Neural cell (in vitro differentiated cells): ENCODE measurements at regions not wholly inside any gene's neighbourhood (a gene's known extent, or its start where the extent isn't known, plus 50 kb on each side); places are given as distances from the start of the nearest gene placed in this dataset.

Source experiments
- H2AFZ ChIP-seq: fragments of 200-600, 300-800 bp; sonication (generic), shearing (Covaris generic); 2 replicates; pipeline ENCODE4 v1.6.0; 2014; ENCODE audit warnings: low read depth, mild to moderate bottlenecking, antibody characterized with exemption, low read length, moderate library complexity
- H3F3A ChIP-seq: fragments of 200-600 bp; shearing (Covaris generic); 2 replicates; pipeline ENCODE4 v1.6.1; 2016; ENCODE audit warnings: mild to moderate bottlenecking, moderate library complexity, mixed read lengths, antibody characterized with exemption, low read length; ENCODE audit not compliant: insufficient read depth, poor library complexity, severe bottlenecking
- H3K27ac ChIP-seq: fragments of 200-600, 300-800 bp; sonication (generic), shearing (Covaris generic); 2 replicates; pipeline ENCODE4 v1.5.1; 2014; ENCODE audit warnings: mild to moderate bottlenecking, low read length, moderate library complexity
- H3K27me3 ChIP-seq: fragments of 300-800, 200-600 bp; sonication (generic), shearing (Covaris generic); 2 replicates; pipeline ENCODE4 v1.6.0; 2014; ENCODE audit warnings: mild to moderate bottlenecking, low read depth, low read length, moderate library complexity; ENCODE audit not compliant: insufficient read depth
- H3K36me3 ChIP-seq: fragments of 300-800, 200-600 bp; sonication (generic), shearing (Covaris generic); 2 replicates; pipeline ENCODE4 v1.5.1; 2014; ENCODE audit warnings: mild to moderate bottlenecking, antibody characterized with exemption, low read length, moderate library complexity; ENCODE audit not compliant: insufficient read depth
- H3K4me2 ChIP-seq: fragments of 300-800, 200-600 bp; sonication (generic), shearing (Covaris generic); 2 replicates; pipeline ENCODE4 v1.6.0; 2014; ENCODE audit warnings: mild to moderate bottlenecking, low read length
- H3K4me3 ChIP-seq: fragments of 300-800, 200-600 bp; sonication (generic), shearing (Covaris generic); 2 replicates; pipeline ENCODE4 v1.5.1; 2014; ENCODE audit warnings: mild to moderate bottlenecking, low read length, moderate library complexity
- H3K79me2 ChIP-seq: fragments of 200-600 bp; shearing (Covaris generic); replicated peaks from 2 replicates; pipeline ENCODE4 v1.6.0; 2014; ENCODE audit warnings: mild to moderate bottlenecking, low read length, moderate library complexity; ENCODE audit not compliant: insufficient read depth
- H3K9ac ChIP-seq: fragments of 300-800, 200-600 bp; sonication (generic), shearing (Covaris generic); 2 replicates; pipeline ENCODE4 v1.6.1; 2016; ENCODE audit warnings: mild to moderate bottlenecking, low read length, mixed read lengths
- H3K9me2 ChIP-seq: fragments of 200-600 bp; shearing (Covaris generic); 2 replicates; pipeline ENCODE4 v1.6.1; 2016; ENCODE audit warnings: mild to moderate bottlenecking, low read length, mixed read lengths; ENCODE audit not compliant: insufficient read depth
- H3K9me3 ChIP-seq: fragments of 200-600, 300-800 bp; sonication (generic), shearing (Covaris generic); 2 replicates; pipeline ENCODE4 v1.6.1; 2016; ENCODE audit warnings: mild to moderate bottlenecking, mixed run types, low read length, moderate library complexity, mixed read lengths
- H4K20me1 ChIP-seq: fragments of 200-600 bp; shearing (Covaris generic); 2 replicates; pipeline ENCODE4 v1.6.1; 2016; ENCODE audit warnings: mild to moderate bottlenecking, mixed run types; ENCODE audit not compliant: insufficient read depth
- CTCF ChIP-seq: fragments of 450-650 bp; IDR thresholded peaks from 2 replicates; pipeline ENCODE4 v1.5.1; 2014; ENCODE audit warnings: antibody characterized with exemption, mild to moderate bottlenecking, moderate library complexity; ENCODE audit not compliant: poor library complexity, severe bottlenecking
- EZH2 ChIP-seq: fragments of 200-600, 300-800 bp; shearing (Covaris generic), sonication (generic); IDR thresholded peaks from 2 replicates; pipeline ENCODE4 v1.6.1; 2014; ENCODE audit warnings: antibody characterized with exemption, low read length, borderline replicate concordance, mild to moderate bottlenecking; ENCODE audit not compliant: insufficient read depth, poor library complexity, severe bottlenecking
- MXI1 ChIP-seq: fragments of 450-650 bp; conservative IDR thresholded peaks from 2 replicates; pipeline ENCODE4 v1.6.1; 2014; ENCODE audit warnings: antibody characterized with exemption, mild to moderate bottlenecking; ENCODE audit not compliant: poor library complexity, severe bottlenecking
- POLR2AphosphoS5 ChIP-seq: IDR thresholded peaks from 2 replicates; pipeline ENCODE4 v1.6.1; 2012
- RAD21 ChIP-seq: fragments of 450-650 bp; conservative IDR thresholded peaks from 2 replicates; pipeline ENCODE4 v1.6.1; 2014; ENCODE audit warnings: antibody characterized with exemption, mild to moderate bottlenecking, moderate library complexity
- REST ChIP-seq: IDR thresholded peaks from 2 replicates; pipeline ENCODE4 v1.6.1; 2012; ENCODE audit warnings: borderline replicate concordance
- SMC3 ChIP-seq: fragments of 450-650 bp; conservative IDR thresholded peaks from 2 replicates; pipeline ENCODE4 v1.6.1; 2014; ENCODE audit warnings: antibody characterized with exemption, mild to moderate bottlenecking, moderate library complexity; ENCODE audit not compliant: poor library complexity
- TAF1 ChIP-seq: IDR thresholded peaks from 2 replicates; pipeline ENCODE4 v1.6.1; 2012; ENCODE audit warnings: low read depth

GRCh38 chr2:21748501-21748900 lies 624.7 kb downstream of the TDRD15 start:
- no peak overlapping the region for H2AFZ ChIP-seq
- no peak overlapping the region for H3K9ac ChIP-seq
- no peak overlapping the region for H3K4me2 ChIP-seq
- H3K27ac ChIP-seq: no peak overlapping the region
- H3K4me3 ChIP-seq: no peak overlapping the region
- H3F3A ChIP-seq: no peaks in the 10 kb centered on the region
- TF ChIP-seq TAF1 (no peak), POLR2AphosphoS5 (no peak), REST (no peak), CTCF (no peak), MXI1 (no peak), EZH2 (no peak), SMC3 (no peak), RAD21 (no peak)
- H3K36me3 ChIP-seq: no peaks in the 10 kb centered on the region
- H3K27me3 ChIP-seq: no peaks in the 10 kb centered on the region
- H4K20me1 ChIP-seq: no peaks in the 10 kb centered on the region
- no peaks in the 10 kb centered on the region for H3K9me3 ChIP-seq
- H3K9me2 ChIP-seq: no peaks in the 10 kb centered on the region
- no peaks in the 10 kb centered on the region for H3K79me2 ChIP-seq

- H3K4me2 ChIP-seq: no peak overlapping the region
- H3K9me2 ChIP-seq: no peaks in the 10 kb centered on the region
- no peaks in the 10 kb centered on the region for H3K27me3 ChIP-seq
- no peak overlapping the region for H3K4me3 ChIP-seq
- H3F3A ChIP-seq: no peaks in the 10 kb centered on the region
- TF ChIP-seq RAD21 (no peak), CTCF (peak; percentile 31)
- no peak overlapping the region for H3K9ac ChIP-seq
- H3K79me2 ChIP-seq: no peaks in the 10 kb centered on the region
- no peak overlapping the region for H3K27ac ChIP-seq
- H3K36me3 ChIP-seq: no peaks in the 10 kb centered on the region
- no peaks in the 10 kb centered on the region for H4K20me1 ChIP-seq
- no peaks in the 10 kb centered on the region for H3K9me3 ChIP-seq
- H2AFZ ChIP-seq: no peak overlapping the region
Measured at GRCh38 chr2:21754164-21754788, 630.5 kb downstream of the TDRD15 start.
